Tibial artery (tissue), 4 donors: ENCODE measurements at regions not wholly inside any gene's neighbourhood (a gene's known extent, or its start where the extent isn't known, plus 50 kb on each side); places are given as distances from the start of the nearest gene placed in this dataset.
A peak's percentile ranks its signal among the peaks of the same experiment; 100 is the strongest.

Experiments
- DNase-seq, 2 donors: peaks; one replicate each; pipeline ENCODE4 v3.0.0-alpha.2; 2019
- H3K27ac ChIP-seq, 2 donors: fragments of 200-600 bp; sonication (generic) in 1 of 2; 1 replicate in 1 of 2; 2 replicates in 1 of 2; pipeline ENCODE4 v1.5.1; 2018 to 2019; ENCODE audit warnings: mild to moderate bottlenecking in 1 of 2
- H3K27me3 ChIP-seq, 2 donors: fragments of 200-600 bp; sonication (generic) in 1 of 2; one replicate each; pipeline versions ENCODE4 v1.5.1 to v1.6.0; 2016 to 2019
- H3K36me3 ChIP-seq, 3 donors: fragments of 200-600 bp; sonication (generic) in 2 of 3; one replicate each; pipeline ENCODE4 v1.5.1; 2016 to 2019; ENCODE audit warnings: mild to moderate bottlenecking in 2 of 3
- H3K4me1 ChIP-seq, 4 donors: fragments of 200-600 bp; sonication (generic) in 2 of 4; 1 replicate in 3 of 4; 2 replicates in 1 of 4; pipeline ENCODE4 v1.5.1; 2016 to 2019
- H3K4me3 ChIP-seq, 2 donors: fragments of 200-600 bp; sonication (generic) in 1 of 2; 1 replicate in 1 of 2; 2 replicates in 1 of 2; pipeline ENCODE4 v1.5.1; 2018 to 2019; ENCODE audit warnings: mild to moderate bottlenecking in 2 of 2
- H3K9me3 ChIP-seq, 3 donors: fragments of 200-600 bp; sonication (generic) in 1 of 3; one replicate each; pipeline ENCODE4 v1.5.1; 2016 to 2019
- intact Hi-C: fragments of 100-400 bp; cut with DNase I; formaldehyde crosslinking; loops from one replicate; pipeline ENCODE4 v1.15.0; 2023; ENCODE audit warnings: low total_unique reads
- TF ChIP-seq, protein P1 (sequence below), 2 experiments: fragments of 200-600 bp in 1 of 2; fragments of 450-650 bp in 1 of 2; IDR thresholded peaks; one replicate each; pipeline ENCODE4 v1.5.1; 2017 to 2019; ENCODE audit warnings: antibody characterized with exemption in 2 of 2, mild to moderate bottlenecking in 1 of 2, moderate library complexity in 1 of 2

DNA sequence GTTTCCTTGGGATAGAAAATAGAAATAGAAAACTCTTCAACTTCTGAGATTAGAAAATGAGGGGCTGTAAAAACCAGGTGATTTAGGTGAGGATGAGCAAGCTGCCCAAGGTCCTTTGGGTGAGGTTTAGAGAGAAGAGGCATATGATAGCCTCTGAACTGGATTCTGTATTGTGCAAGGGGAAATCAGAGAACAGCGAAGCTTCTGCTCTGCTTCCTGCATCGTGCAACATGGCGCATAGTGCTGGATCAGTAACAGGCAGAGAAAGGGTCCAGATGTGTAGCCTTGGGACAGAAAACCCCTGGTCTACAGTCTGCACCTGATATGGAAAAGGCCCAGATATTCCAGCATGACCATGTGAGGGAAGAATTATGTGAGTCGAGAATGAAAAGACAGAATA is 121.7 kb downstream of the MBL2 start:
- TF ChIP-seq, protein P1, sequence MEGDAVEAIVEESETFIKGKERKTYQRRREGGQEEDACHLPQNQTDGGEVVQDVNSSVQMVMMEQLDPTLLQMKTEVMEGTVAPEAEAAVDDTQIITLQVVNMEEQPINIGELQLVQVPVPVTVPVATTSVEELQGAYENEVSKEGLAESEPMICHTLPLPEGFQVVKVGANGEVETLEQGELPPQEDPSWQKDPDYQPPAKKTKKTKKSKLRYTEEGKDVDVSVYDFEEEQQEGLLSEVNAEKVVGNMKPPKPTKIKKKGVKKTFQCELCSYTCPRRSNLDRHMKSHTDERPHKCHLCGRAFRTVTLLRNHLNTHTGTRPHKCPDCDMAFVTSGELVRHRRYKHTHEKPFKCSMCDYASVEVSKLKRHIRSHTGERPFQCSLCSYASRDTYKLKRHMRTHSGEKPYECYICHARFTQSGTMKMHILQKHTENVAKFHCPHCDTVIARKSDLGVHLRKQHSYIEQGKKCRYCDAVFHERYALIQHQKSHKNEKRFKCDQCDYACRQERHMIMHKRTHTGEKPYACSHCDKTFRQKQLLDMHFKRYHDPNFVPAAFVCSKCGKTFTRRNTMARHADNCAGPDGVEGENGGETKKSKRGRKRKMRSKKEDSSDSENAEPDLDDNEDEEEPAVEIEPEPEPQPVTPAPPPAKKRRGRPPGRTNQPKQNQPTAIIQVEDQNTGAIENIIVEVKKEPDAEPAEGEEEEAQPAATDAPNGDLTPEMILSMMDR (IDR thresholded peaks at IDR 0.05) = no peak
- no peak overlapping the region for H3K4me3 ChIP-seq
- intact Hi-C loops = no loop called here
- no peak for DNase-seq
- H3K9me3 ChIP-seq = no peaks in the 10 kb centered on the region
- peaks cover 0 to 21% (median 5%) of the 10 kb centered on the region in 4 donors for H3K4me1 ChIP-seq
- no peak overlapping the region for H3K27ac ChIP-seq
- H3K36me3 ChIP-seq = no peaks in the 10 kb centered on the region
- H3K27me3 ChIP-seq = no peaks in the 10 kb centered on the region

DNA sequence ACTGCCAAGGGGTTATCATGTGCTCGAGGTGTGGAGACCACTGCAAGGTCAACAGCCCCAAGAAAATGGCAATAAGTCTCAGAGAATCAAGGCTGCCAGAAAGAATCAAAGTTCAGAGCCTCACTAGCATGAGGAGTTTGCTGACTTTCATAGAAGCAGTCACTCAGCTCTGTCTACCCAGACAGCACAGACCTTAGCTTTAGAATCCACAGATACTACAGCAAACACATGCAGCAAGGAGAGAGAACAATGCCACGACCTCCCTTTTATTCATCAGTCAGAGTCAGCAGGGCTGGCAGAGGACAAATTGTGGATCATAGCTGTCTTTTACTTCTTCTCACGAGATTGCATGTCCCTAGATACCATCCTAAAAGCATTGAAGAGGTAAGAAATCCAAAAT is 121.3 kb downstream of the MBL2 start:
- Histone ChIP-seq H3K27me3 (no peaks in the 10 kb centered on the region), H3K4me1 (peaks cover 0 to 21% (median 5%) of the 10 kb centered on the region in 4 donors), H3K27ac (no peak overlapping the region), H3K4me3 (no peak overlapping the region), H3K9me3 (no peaks in the 10 kb centered on the region), H3K36me3 (no peaks in the 10 kb centered on the region)
- DNase-seq = no peak
- TF ChIP-seq, protein P1 (IDR thresholded peaks at IDR 0.05) = no peak
- intact Hi-C loops = no loop called here

DNA sequence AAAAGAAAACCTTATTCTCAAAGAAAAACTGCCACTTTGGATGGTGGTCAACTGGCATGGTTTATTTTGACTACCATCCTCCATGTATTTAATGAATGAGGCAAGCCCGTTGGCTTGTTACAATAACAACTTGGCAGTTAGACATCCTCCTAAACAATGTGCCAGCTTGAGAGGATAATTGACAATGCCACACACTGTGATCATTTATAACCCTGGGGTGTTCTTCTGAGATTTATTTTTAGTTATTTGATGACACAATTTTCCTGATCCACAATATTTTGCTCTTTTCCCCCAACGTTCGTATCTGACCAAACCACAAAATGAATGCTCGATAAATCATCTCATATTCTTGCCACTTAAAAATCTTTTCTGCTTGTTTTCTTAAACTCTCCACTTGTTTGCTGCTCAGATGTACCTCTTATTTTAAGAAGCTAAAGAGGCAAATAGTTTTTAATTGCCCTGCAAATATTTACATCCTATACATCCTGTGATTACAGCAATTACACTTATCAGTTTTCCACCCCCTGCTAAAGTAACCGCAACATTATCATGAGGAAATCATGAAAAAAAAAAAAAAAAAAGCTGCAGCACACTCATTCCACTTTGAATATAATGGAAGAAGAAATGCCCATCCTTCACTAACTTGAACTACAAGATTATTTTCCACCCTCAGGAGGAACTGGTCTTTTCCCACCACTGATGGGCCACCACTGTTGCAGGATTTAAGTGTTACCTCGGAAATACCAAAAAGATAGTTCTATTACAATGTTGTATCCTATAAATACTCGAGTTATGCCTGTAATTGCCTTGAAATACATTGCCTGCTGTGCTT is 119.9 kb downstream of the MBL2 start:
- Histone ChIP-seq H3K27ac (no peak overlapping the region), H3K9me3 (no peaks in the 10 kb centered on the region), H3K27me3 (no peaks in the 10 kb centered on the region), H3K4me1 (peaks cover 0 to 21% (median 5%) of the 10 kb centered on the region in 4 donors), H3K36me3 (no peaks in the 10 kb centered on the region), H3K4me3 (no peak overlapping the region)
- intact Hi-C loops = no loop called here
- DNase-seq = no peak
- TF ChIP-seq, protein P1 (IDR thresholded peaks at IDR 0.05) = no peak

DNA sequence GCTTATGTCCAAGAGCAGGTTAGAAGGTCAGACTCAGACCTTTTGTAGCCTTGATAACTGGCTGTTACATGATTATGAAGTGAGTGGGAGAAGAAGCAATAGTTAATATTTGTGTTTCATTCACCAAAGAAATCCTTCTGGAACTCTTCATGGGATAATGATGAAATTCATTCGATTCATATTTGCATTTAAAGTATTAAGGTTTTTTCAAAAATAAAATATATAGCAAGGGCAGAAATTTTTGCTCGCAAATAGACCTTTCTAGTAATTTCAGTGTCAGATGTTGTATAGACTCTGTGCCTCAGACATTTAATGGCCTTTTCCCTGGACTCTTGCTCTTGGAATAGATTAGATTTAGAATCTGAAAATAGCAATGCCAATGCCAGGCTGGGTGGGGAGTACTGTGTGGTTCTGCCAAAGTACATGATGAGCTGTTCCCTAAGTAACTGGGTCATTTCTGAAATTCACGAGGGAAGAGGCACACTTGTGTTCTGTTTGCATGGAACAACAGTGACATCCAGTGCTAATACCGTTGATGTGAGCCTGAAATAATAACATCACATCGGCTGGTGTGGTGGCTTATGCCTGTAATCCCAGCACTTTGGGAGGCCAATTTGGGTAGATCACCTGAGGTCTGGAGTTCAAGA is 119.2 kb downstream of the MBL2 start:
- no peak for DNase-seq
- no peak overlapping the region for H3K27ac ChIP-seq

DNA sequence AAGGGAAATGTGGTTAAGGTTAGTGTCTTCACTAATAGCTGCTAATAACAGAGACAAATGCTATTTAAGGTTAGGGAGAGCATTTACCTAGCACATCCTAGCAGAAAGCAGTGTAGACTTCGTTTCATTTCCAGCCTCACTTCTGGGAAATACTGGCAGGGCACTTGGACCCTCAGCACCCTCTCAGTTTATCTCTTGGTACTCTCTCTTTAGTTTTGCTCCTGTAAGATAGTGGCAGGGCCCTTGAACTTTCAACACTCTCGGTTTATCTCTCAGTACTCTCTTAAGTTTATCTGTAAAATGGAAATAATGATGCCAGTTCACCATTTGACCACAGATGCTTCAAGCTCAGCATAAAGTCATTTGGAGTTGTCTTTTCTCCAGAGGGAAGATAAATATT is 118.4 kb downstream of the MBL2 start:
- H3K27me3 ChIP-seq = no peaks in the 10 kb centered on the region
- H3K4me1 ChIP-seq = peaks cover 0 to 21% (median 5%) of the 10 kb centered on the region in 4 donors
- H3K27ac ChIP-seq = no peak overlapping the region
- H3K4me3 ChIP-seq = no peak overlapping the region
- no peaks in the 10 kb centered on the region for H3K9me3 ChIP-seq
- no peaks in the 10 kb centered on the region for H3K36me3 ChIP-seq
- intact Hi-C loops = no loop called here
- TF ChIP-seq, protein P1 (IDR thresholded peaks at IDR 0.05) = no peak
- no peak for DNase-seq

More for the DNA sequence above, 119.2 kb downstream of the MBL2 start:
- Histone ChIP-seq H3K4me1 (peaks cover 0 to 21% (median 5%) of the 10 kb centered on the region in 4 donors), H3K4me3 (no peak overlapping the region), H3K27me3 (no peaks in the 10 kb centered on the region), H3K9me3 (no peaks in the 10 kb centered on the region), H3K36me3 (no peaks in the 10 kb centered on the region)
- intact Hi-C loops = no loop called here
- TF ChIP-seq, protein P1 (IDR thresholded peaks at IDR 0.05) = peak; percentile 39
